Ectodermal cell (in vitro differentiated cells): ENCODE measurements at regions not wholly inside any gene's neighbourhood (a gene's known extent, or its start where the extent isn't known, plus 50 kb on each side); places are given as distances from the start of the nearest gene placed in this dataset.

ENCODE experiments used
- H3K27ac ChIP-seq: 2 replicates; pipeline ENCODE4 v1.7.0; 2013; ENCODE audit warnings: mild to moderate bottlenecking, low read depth, low read length; ENCODE audit not compliant: insufficient read depth, poor library complexity, severe bottlenecking
- H3K27me3 ChIP-seq: 2 replicates; pipeline ENCODE4 v1.7.0; 2013; ENCODE audit warnings: mild to moderate bottlenecking, low read length; ENCODE audit not compliant: insufficient read depth, control insufficient read depth, poor library complexity, severe bottlenecking
- H3K36me3 ChIP-seq: one replicate; pipeline ENCODE4 v1.7.0; 2013; ENCODE audit warnings: low read length; ENCODE audit not compliant: control insufficient read depth, insufficient read depth
- H3K4me1 ChIP-seq: one replicate; pipeline ENCODE4 v1.7.0; 2013; ENCODE audit warnings: low read length; ENCODE audit not compliant: control insufficient read depth, insufficient read depth
- H3K4me3 ChIP-seq: 2 replicates; pipeline ENCODE4 v1.7.0; 2013; ENCODE audit warnings: low read depth, low read length, control low read depth; ENCODE audit not compliant: insufficient read depth
- H3K9me3 ChIP-seq: 2 replicates; pipeline ENCODE4 v1.7.0; 2013; ENCODE audit warnings: mild to moderate bottlenecking, low read length, moderate library complexity; ENCODE audit not compliant: control insufficient read depth
- WGBS, 2 experiments: methylation state at CpG; one replicate each; pipeline ENCODE4 v1.1.7; 2013; ENCODE audit warnings: missing lambda C conversion rate in 2 of 2; 5-methylcytosine and 5-hydroxymethylcytosine counted together

DNA sequence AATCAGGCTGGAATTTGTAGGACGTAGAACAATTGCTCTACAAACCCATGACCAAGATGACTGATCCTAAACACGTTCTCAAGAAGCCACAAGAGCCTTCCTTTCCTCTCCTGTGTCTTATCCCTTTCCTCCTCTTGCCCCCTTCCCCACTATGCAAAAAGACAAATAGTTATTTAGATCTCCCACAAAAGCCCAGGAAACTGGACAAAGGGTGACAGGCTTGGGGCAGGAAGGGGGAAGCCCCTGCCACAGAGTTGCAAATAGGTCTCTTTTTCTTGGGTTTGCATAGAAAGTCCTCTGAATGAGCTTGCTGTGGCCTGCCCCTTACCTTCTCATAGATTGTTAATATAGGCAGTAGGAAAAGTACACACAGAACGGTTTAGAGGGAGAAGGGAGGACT, 377.1 kb upstream of the BTBD3 start:
- no peaks in the 10 kb centered on the region for H3K36me3 ChIP-seq
- peaks cover 6% of the 10 kb centered on the region for H3K4me1 ChIP-seq
- H3K27ac ChIP-seq, result no peak overlapping the region
- H3K9me3 ChIP-seq, result no peaks in the 10 kb centered on the region
- H3K27me3 ChIP-seq, result no peaks in the 10 kb centered on the region
- 25 to 27% methylated on average over 3 of the region's 3 CpGs for WGBS, 2 experiments
- H3K4me3 ChIP-seq, result no peak overlapping the region

DNA sequence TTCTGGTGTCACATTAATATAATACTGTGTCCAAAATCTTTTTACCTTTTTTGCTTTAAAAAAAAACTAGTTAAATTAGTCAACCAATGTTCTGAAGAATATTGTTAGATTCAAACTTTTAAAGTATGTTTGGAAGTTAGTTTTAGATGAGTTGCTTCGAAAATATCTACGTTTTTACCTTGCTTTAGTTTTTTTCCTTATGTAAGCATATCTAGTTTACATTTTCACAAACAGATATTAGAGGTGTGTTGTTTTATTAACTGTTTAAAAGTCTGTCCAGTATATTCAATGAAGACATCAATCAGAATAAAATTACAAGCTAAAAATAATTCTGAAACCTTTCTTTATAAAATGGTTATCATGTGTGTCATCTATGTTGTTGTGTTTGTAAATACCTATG, 375.0 kb upstream of the BTBD3 start:
- peaks cover 6% of the 10 kb centered on the region for H3K4me1 ChIP-seq
- H3K27ac ChIP-seq, result no peak overlapping the region
- 100% methylated on average over 2 of the region's 2 CpGs; no CpG with 5 or more reads in 1 of the 2 experiments for WGBS, 2 experiments
- no peaks in the 10 kb centered on the region for H3K27me3 ChIP-seq
- H3K4me3 ChIP-seq, result no peak overlapping the region
- no peaks in the 10 kb centered on the region for H3K36me3 ChIP-seq
- no peaks in the 10 kb centered on the region for H3K9me3 ChIP-seq

DNA sequence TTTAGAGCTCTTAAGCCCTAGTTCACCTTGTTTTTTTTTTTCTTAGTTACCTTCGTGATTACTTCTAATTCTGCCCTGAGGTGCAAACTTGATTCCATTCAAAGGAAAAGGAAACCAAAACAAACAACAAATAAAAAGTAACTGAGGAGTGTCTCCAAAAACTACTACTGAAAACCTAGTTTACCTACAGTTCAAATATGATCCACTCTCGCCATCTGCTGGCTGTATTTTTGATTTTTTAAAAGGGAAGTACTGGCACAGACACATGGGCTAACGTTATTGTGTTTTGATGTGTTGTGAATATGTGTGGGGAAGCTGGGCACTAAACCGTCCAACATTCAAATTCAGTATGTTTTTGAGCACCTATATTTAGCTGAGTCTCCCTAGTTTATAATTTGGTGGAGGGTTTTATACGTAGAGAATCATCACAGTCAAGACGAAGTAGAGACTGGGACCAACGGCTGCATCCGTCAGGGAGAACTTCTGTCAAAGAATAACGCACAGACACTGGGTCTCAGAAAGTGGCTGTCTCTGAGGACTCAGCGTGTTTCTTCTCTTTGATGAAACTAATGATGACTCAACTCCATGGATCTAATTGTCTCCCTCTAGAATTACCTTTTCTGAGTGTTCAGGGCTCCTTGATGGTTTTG, 373.5 kb upstream of the BTBD3 start:
- Histone ChIP-seq H3K4me1 (peaks cover 6% of the 10 kb centered on the region), H3K9me3 (no peaks in the 10 kb centered on the region), H3K27ac (peak overlapping the region; percentile 44), H3K27me3 (no peaks in the 10 kb centered on the region), H3K4me3 (no peak overlapping the region), H3K36me3 (no peaks in the 10 kb centered on the region)
- WGBS, 2 experiments, result 46 to 47% methylated on average over 10 of the region's 10 CpGs

DNA sequence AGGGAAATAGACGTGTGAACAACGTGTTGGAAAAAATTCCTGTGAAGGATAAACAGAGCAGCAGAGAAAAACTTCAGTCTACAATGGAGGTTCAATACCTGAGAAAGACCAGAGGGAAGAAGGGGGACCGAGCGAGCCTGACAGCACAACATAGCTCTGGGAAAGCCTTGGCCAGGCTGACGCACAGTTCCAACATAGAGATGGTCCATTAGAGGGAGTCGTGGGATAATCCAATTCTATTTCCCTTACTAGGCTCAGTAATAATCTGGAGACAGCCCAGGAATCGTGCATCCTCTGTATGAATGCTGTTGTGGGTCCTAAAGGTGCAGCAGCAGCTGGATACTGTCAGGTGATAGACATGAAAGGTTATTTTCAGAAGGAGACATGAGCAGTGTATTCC, 370.8 kb upstream of the BTBD3 start:
- no peak overlapping the region for H3K4me3 ChIP-seq
- no peaks in the 10 kb centered on the region for H3K36me3 ChIP-seq
- no peak overlapping the region for H3K27ac ChIP-seq
- no peaks in the 10 kb centered on the region for H3K9me3 ChIP-seq
- H3K27me3 ChIP-seq, result no peaks in the 10 kb centered on the region
- peaks cover 6% of the 10 kb centered on the region for H3K4me1 ChIP-seq
- 89 to 91% methylated on average over 7 of the region's 7 CpGs for WGBS, 2 experiments

DNA sequence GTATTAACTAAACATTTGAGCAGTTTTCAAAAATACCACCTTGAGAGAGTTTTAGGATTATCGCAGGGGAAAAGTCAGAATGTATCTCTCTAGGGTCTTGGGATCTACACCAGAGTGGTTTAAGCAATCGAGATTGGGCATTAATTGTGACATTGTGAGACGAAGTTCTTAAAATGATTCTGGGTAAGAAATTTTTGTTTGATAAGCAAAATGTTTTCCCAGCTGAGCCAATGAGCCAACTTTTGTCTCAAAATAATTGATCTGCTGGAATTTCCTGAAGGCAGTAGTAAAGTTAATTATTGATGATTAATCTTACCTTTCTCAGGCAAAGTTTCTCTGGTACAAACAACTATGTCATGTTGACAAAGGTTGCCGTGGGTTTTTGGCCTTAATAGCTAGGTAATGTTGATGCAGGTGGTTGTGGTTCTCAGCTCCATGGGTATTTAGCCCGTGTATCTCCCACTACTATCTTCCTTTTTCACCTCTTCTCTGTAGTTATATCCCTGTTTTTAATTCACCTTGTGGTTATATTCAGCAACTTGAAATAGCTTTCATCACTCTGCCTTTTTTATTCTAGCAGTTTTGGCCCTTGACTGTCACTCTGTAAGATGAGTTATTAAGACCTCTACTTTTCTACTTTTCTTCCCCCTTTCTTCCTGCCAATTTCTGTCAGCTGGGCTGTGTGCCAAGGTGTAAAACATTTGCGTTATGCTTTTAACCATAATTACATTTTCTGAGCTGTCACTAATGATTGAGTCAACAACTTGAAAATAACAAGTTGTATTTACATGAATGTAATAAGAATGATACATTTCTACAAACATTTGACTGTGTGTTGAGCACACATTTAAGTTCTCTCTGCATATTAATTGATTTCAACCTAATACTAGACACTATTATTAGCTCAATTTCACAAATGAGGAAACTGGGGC, 368.3 kb upstream of the BTBD3 start:
- no peak overlapping the region for H3K27ac ChIP-seq
- no peaks in the 10 kb centered on the region for H3K27me3 ChIP-seq
- 90 to 92% methylated on average over 6 of the region's 6 CpGs for WGBS, 2 experiments
- H3K36me3 ChIP-seq, result no peaks in the 10 kb centered on the region
- no peaks in the 10 kb centered on the region for H3K4me1 ChIP-seq
- H3K4me3 ChIP-seq, result no peak overlapping the region
- H3K9me3 ChIP-seq, result no peaks in the 10 kb centered on the region

DNA sequence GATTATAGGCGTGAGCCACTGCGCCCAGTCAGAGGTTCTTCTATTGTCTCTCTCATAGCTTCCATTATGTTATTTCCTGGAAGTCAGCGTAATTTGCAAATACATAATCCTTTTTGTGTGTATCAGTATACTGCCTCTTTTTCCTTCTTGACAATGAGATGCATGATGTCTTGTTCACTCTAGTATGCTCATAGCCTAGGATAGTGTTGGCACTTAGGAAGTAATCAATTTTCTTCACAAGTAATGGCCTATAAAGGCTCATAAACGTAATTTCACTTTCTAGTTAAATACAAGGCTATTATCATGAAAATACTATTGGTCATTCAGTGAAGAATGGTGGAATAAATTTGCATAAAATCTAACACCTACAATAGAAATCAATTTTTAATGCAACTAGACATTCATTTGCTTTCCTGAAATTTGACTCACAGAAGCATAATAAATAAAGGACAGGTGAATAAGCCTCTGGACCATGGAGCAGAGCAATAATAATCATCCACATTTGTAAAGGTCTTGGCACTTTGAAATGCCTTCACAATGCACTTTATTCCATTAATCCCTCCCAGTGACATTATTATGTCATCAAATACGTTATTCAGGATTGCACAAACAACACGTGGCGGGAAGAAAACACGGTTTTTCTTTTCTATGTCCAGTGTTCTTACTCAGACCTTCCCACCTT, 366.9 kb upstream of the BTBD3 start:
- Histone ChIP-seq H3K36me3 (no peaks in the 10 kb centered on the region), H3K27me3 (no peaks in the 10 kb centered on the region), H3K4me3 (no peak overlapping the region), H3K27ac (no peak overlapping the region), H3K4me1 (no peaks in the 10 kb centered on the region), H3K9me3 (no peaks in the 10 kb centered on the region)
- WGBS, 2 experiments, result 91 to 93% methylated on average over 7 of the region's 8 CpGs

DNA sequence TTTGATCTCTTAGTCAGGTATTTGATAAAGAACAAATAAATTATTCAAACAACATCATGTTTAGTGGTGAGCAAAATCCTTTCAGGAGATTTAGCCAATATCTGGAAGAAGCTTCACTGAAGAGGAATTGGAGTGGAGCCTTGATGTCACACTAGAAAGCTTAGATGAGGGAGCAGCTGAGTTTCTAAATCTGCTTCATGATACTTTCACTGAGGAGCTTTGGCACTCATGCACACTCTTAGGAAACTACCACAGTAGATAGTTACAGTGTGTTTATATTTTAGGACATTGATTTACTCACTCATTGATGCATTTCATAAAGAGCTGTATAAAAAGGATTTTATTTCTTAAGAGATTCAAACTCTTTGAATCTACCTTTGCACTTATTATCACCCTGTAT, 366.2 kb upstream of the BTBD3 start:
- Histone ChIP-seq H3K27ac (no peak overlapping the region), H3K4me3 (no peak overlapping the region), H3K4me1 (no peaks in the 10 kb centered on the region), H3K36me3 (no peaks in the 10 kb centered on the region), H3K27me3 (no peaks in the 10 kb centered on the region), H3K9me3 (no peaks in the 10 kb centered on the region)

DNA sequence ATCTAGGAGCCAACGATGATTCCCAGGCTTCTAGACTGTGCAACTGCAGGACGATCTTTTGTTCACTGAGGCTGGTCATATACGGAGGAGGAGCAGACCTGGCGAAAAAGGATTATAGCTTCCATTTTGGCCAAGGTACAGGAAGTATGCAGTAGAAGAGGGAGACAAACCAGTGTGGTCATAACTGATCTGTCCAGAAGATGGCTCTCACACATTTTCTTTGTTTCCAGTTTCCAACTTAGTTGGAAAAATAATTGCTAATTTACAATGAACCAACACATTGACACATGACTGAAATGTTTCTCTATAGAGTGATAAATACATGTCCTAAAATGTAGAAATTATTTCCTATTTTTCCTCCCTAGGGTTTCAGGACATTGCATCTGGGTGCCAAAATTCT, 364.1 kb upstream of the BTBD3 start:
- H3K4me3 ChIP-seq, result no peak overlapping the region
- WGBS, 2 experiments, result 78 to 85% methylated on average over 4 of the region's 4 CpGs
- H3K27ac ChIP-seq, result no peak overlapping the region
- no peaks in the 10 kb centered on the region for H3K27me3 ChIP-seq
- H3K4me1 ChIP-seq, result no peaks in the 10 kb centered on the region
- no peaks in the 10 kb centered on the region for H3K36me3 ChIP-seq
- no peaks in the 10 kb centered on the region for H3K9me3 ChIP-seq

DNA sequence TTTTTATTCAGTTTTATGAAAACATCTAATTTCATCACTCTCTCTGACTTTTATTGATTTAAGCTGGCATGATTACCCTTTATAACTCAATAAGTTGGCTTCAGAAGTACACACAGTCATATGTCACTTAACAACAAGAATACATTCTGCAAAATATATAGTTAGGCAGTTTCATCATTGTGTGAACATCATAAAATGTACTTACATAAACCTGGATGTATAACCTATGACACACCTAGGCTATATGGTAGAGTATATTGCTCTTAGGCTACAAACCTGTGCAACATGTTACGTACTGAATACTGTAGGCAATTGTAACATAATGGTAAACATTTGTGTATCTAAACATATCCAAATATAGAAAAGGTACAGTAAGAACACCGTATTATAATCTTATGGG, 362.2 kb upstream of the BTBD3 start:
- Histone ChIP-seq H3K27ac (no peak overlapping the region), H3K36me3 (no peaks in the 10 kb centered on the region), H3K27me3 (no peaks in the 10 kb centered on the region), H3K4me1 (no peaks in the 10 kb centered on the region), H3K9me3 (no peaks in the 10 kb centered on the region), H3K4me3 (no peak overlapping the region)
- WGBS, 2 experiments, result 71% methylated on average over 1 of the region's 2 CpGs; no CpG with 5 or more reads in 1 of the 2 experiments

DNA sequence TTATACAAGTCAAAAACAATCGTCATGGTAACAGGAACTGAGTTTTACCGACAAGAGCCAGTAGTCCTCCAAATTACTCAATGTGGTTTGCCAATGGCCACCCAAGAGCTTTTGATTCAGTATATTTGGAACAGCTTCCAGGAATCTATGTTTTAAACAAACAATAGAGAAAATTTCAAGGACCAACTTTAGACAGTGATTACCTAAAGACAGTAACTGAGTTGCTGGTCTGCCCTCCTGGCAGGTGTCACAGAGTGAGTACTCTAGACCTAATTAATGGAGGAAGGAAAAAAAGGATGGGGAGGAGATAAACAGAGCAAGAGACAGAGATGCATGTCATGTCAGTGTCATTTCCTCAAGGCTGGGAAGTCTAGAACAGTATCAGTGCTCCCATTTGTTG, 361.3 kb upstream of the BTBD3 start:
- no peak overlapping the region for H3K4me3 ChIP-seq
- no peak overlapping the region for H3K27ac ChIP-seq
- no peaks in the 10 kb centered on the region for H3K9me3 ChIP-seq
- H3K27me3 ChIP-seq, result no peaks in the 10 kb centered on the region
- H3K4me1 ChIP-seq, result no peaks in the 10 kb centered on the region
- 83 to 90% methylated on average over 2 of the region's 2 CpGs for WGBS, 2 experiments
- H3K36me3 ChIP-seq, result no peaks in the 10 kb centered on the region
